Breast epithelium (tissue), 3 donors: ENCODE measurements at regions not wholly inside any gene's neighbourhood (a gene's known extent, or its start where the extent isn't known, plus 50 kb on each side); places are given as distances from the start of the nearest gene placed in this dataset.

Source experiments
- CTCF ChIP-seq, 3 donors: fragments of 450-650 bp; IDR thresholded peaks; one replicate each; pipeline ENCODE4 v1.5.1; 2016 to 2017; ENCODE audit warnings: antibody characterized with exemption in 3 of 3, mild to moderate bottlenecking in 3 of 3, moderate library complexity in 3 of 3
- POLR2A ChIP-seq: fragments of 450-650 bp; IDR thresholded peaks from one replicate; pipeline ENCODE4 v1.6.1; 2016; ENCODE audit warnings: antibody characterized with exemption, mild to moderate bottlenecking, moderate library complexity
- POLR2AphosphoS5 ChIP-seq, 3 donors: sonication (generic); formaldehyde crosslinking; IDR thresholded peaks; one replicate each; pipeline ENCODE4 v1.6.1; 2017; ENCODE audit warnings: antibody characterized with exemption in 3 of 3

- TF ChIP-seq CTCF (IDR thresholded peaks at IDR 0.05) (no peak), POLR2A (no peak), POLR2AphosphoS5 (IDR thresholded peaks at IDR 0.05) (no peak)
These were observed 190.4 kb upstream of the SOX1 start for GRCh38 chr13:111876506-111876905.
